GM23338 (cell line): ENCODE measurements at regions not wholly inside any gene's neighbourhood (a gene's known extent, or its start where the extent isn't known, plus 50 kb on each side); places are given as distances from the start of the nearest gene placed in this dataset.

ENCODE experiments used
- ATAC-seq: fragments of 200-7000 bp; cut with Tn5 transposase; 3 replicates; pipeline ENCODE4 v1.9.1; 2020
- DNase-seq: peaks from one replicate; pipeline ENCODE4 v3.0.0-alpha.2; 2015; ENCODE audit warnings: low spot score
- H2AFZ ChIP-seq: fragments of 200-600 bp; sonication (generic); 2 replicates; pipeline ENCODE4 v1.8.0; 2016; ENCODE audit warnings: antibody characterized with exemption, mild to moderate bottlenecking, moderate library complexity
- H3F3A ChIP-seq: fragments of 200-600 bp; sonication (generic); replicated peaks from 2 replicates; pipeline ENCODE4 v1.8.0; 2017; ENCODE audit warnings: antibody characterized with exemption, mixed run types, low read depth
- H3K27ac ChIP-seq: fragments of 200-600 bp; sonication (generic); 2 replicates; pipeline ENCODE4 v1.6.1; 2016; ENCODE audit warnings: low read depth
- H3K27me3 ChIP-seq: fragments of 200-600 bp; sonication (generic); 2 replicates; pipeline ENCODE4 v1.8.0; 2016; ENCODE audit warnings: mild to moderate bottlenecking, mixed run types, moderate library complexity; ENCODE audit not compliant: insufficient read depth
- H3K36me3 ChIP-seq: fragments of 200-600 bp; sonication (generic); 2 replicates; pipeline ENCODE4 v1.8.0; 2016; ENCODE audit warnings: mild to moderate bottlenecking; ENCODE audit not compliant: insufficient read depth
- H3K4me1 ChIP-seq: fragments of 200-600 bp; sonication (generic); 2 replicates; pipeline ENCODE4 v1.8.0; 2016; ENCODE audit warnings: mild to moderate bottlenecking, moderate library complexity; ENCODE audit not compliant: insufficient read depth
- H3K4me2 ChIP-seq: fragments of 200-600 bp; sonication (generic); 2 replicates; pipeline ENCODE4 v1.7.1; 2017; ENCODE audit warnings: mixed run types
- H3K4me3 ChIP-seq: fragments of 200-600 bp; sonication (generic); 2 replicates; pipeline ENCODE4 v1.6.1; 2016; ENCODE audit warnings: mixed run types
- H3K79me2 ChIP-seq: fragments of 200-600 bp; sonication (generic); replicated peaks from 2 replicates; pipeline ENCODE4 v1.8.0; 2017; ENCODE audit warnings: mild to moderate bottlenecking; ENCODE audit not compliant: insufficient read depth
- H3K9me2 ChIP-seq: fragments of 200-600 bp; sonication (generic); 2 replicates; pipeline ENCODE4 v1.8.0; 2017; ENCODE audit not compliant: insufficient read depth
- H4K20me1 ChIP-seq: fragments of 200-600 bp; sonication (generic); replicated peaks from 2 replicates; pipeline ENCODE4 v1.8.0; 2017; ENCODE audit warnings: mild to moderate bottlenecking; ENCODE audit not compliant: insufficient read depth
- H3K27ac Mint-ChIP-seq: 2 replicates; pipeline ENCODE4 v1.8.0; 2020; ENCODE audit warnings: inconsistent platforms, mild to moderate bottlenecking, moderate library complexity, mixed read lengths
- H3K27me3 Mint-ChIP-seq: 3 replicates; pipeline ENCODE4 v1.8.0; 2022; ENCODE audit warnings: low read depth, mild to moderate bottlenecking, moderate library complexity, mixed read lengths, inconsistent platforms; ENCODE audit not compliant: insufficient read depth, poor library complexity
- H3K36me3 Mint-ChIP-seq: 3 replicates; pipeline ENCODE4 v1.8.0; 2021; ENCODE audit warnings: low read depth, mild to moderate bottlenecking, inconsistent platforms, moderate library complexity, mixed read lengths
- H3K4me1 Mint-ChIP-seq: 3 replicates; pipeline ENCODE4 v1.8.0; 2020; ENCODE audit warnings: mild to moderate bottlenecking, inconsistent platforms, mixed read lengths
- H3K4me3 Mint-ChIP-seq: 3 replicates; pipeline ENCODE4 v1.8.0; 2021; ENCODE audit warnings: moderate library complexity, mild to moderate bottlenecking, inconsistent platforms, mixed read lengths
- H3K9me3 Mint-ChIP-seq: 3 replicates; pipeline ENCODE4 v1.8.0; 2020; ENCODE audit warnings: moderate library complexity, mild to moderate bottlenecking, inconsistent platforms, mixed read lengths
- CREB1 ChIP-seq: fragments of 250-450 bp; sonication (Bioruptor Pico); IDR thresholded peaks from 2 replicates; pipeline ENCODE4 v1.5.0; 2020; ENCODE audit warnings: low read depth, mild to moderate bottlenecking, moderate library complexity
- EZH2 ChIP-seq: fragments of 200-600 bp; sonication (generic); IDR thresholded peaks from one replicate; pipeline ENCODE4 v1.8.0; 2017; ENCODE audit warnings: antibody characterized with exemption, mild to moderate bottlenecking, low read depth; ENCODE audit not compliant: unreplicated experiment
- EZH2phosphoT487 ChIP-seq: fragments of 200-600 bp; sonication (generic); IDR thresholded peaks from one replicate; pipeline ENCODE4 v1.8.1; 2018; ENCODE audit warnings: antibody characterized with exemption; ENCODE audit not compliant: unreplicated experiment
- JUNB ChIP-seq: IDR thresholded peaks from one replicate; pipeline ENCODE4 v1.6.1; 2016; ENCODE audit warnings: antibody characterized with exemption; ENCODE audit not compliant: unreplicated experiment
- NANOG ChIP-seq: IDR thresholded peaks from 2 replicates; pipeline ENCODE4 v1.6.1; 2016; ENCODE audit warnings: antibody characterized with exemption, borderline replicate concordance
- POLR2AphosphoS5 ChIP-seq: IDR thresholded peaks from 2 replicates; pipeline ENCODE4 v1.6.1; 2016; ENCODE audit warnings: antibody characterized with exemption, low read depth
- STAT1 ChIP-seq: IDR thresholded peaks from one replicate; pipeline ENCODE4 v1.6.1; 2016; ENCODE audit warnings: antibody characterized with exemption; ENCODE audit not compliant: unreplicated experiment
- ZNF114 ChIP-seq: fragments of 250-450 bp; sonication (Bioruptor Pico); IDR thresholded peaks from 2 replicates; pipeline ENCODE4 v1.5.0; 2020; ENCODE audit warnings: mild to moderate bottlenecking, moderate library complexity
- TF ChIP-seq, protein P1 (sequence below): IDR thresholded peaks from 2 replicates; pipeline ENCODE4 v1.6.1; 2016; ENCODE audit warnings: antibody characterized with exemption
- TF ChIP-seq, protein P2 (sequence below), 2 experiments: fragments of 200-600 bp in 1 of 2; sonication (generic) in 1 of 2; conservative IDR thresholded peaks; 2 replicates each; pipeline versions ENCODE4 v1.5.1 to v1.6.1; 2016 to 2017; ENCODE audit warnings: antibody characterized with exemption in 2 of 2, low read depth in 2 of 2, mild to moderate bottlenecking in 2 of 2, moderate library complexity in 1 of 2
- TF ChIP-seq, protein P3 (sequence below): IDR thresholded peaks from one replicate; pipeline ENCODE4 v1.6.1; 2018; ENCODE audit warnings: antibody characterized with exemption; ENCODE audit not compliant: unreplicated experiment
- TF ChIP-seq, protein P4 (sequence below): fragments of 250-450 bp; sonication (Bioruptor Pico); IDR thresholded peaks from 2 replicates; pipeline ENCODE4 v1.5.0; 2020; ENCODE audit warnings: mild to moderate bottlenecking, moderate library complexity

DNA sequence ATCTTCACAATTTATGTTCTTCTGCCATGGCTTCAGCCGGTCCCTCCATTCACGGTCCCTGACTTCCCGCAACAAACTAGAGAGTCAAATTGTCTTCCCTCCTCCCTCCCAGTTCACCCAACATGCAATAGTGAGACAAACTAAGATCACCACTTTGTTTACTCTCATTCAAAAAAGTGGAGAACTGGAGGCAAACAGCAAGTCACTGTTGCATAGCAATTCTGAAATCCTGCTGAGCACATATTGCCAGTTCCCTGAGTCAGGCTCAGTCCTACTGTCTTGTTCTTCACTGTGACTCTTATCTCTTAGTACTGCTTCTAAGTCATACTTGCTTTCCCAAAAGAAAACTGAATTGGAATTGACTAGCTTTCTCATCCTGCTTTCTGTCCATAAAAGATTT, 287.2 kb upstream of the SASH1 start (continued):
- TF ChIP-seq ZNF114 (CRISPR knock-in tag), result no peak
- TF ChIP-seq CREB1 (CRISPR knock-in tag), result no peak
- no peak for TF ChIP-seq JUNB
- TF ChIP-seq, protein P1, sequence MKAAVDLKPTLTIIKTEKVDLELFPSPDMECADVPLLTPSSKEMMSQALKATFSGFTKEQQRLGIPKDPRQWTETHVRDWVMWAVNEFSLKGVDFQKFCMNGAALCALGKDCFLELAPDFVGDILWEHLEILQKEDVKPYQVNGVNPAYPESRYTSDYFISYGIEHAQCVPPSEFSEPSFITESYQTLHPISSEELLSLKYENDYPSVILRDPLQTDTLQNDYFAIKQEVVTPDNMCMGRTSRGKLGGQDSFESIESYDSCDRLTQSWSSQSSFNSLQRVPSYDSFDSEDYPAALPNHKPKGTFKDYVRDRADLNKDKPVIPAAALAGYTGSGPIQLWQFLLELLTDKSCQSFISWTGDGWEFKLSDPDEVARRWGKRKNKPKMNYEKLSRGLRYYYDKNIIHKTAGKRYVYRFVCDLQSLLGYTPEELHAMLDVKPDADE, result no peak

DNA sequence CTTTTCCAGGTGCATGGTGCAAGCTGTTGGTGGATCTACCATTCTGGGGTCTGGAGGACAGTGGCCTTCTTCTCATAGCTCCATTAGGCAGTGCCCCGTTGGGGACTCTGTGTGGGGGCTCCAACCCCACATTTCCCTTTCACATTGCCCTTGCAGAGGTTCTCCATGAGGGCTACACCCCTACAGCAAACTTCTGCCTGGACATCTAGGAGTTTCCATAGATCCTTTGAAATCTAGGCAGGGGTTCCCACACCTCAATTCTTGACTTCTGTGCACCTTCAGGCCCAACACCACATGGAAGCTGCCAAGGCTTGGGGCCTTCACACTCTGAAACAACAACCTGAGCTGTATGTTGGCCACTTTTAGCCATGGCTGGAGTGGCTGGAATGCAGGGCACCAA, 282.8 kb upstream of the SASH1 start:
- H3F3A ChIP-seq, result no peaks in the 10 kb centered on the region
- H4K20me1 ChIP-seq, result no peaks in the 10 kb centered on the region
- ATAC-seq (no peak), DNase-seq (no peak)
- 0 out of 2 replicates have a peak, but pooled peaks cover 6% of the 10 kb centered on the region for H3K36me3 ChIP-seq
- no peak overlapping the region for H3K27ac Mint-ChIP-seq
- H3K4me1 Mint-ChIP-seq, result no peaks in the 10 kb centered on the region
- no peak overlapping the region for H3K4me2 ChIP-seq
- H3K9me2 ChIP-seq, result peaks cover 3% of the 10 kb centered on the region; the same call in 1 of the 2 replicates
- H2AFZ ChIP-seq, result no peak overlapping the region
- H3K4me3 ChIP-seq, result no peak overlapping the region
- H3K27me3 Mint-ChIP-seq, result peaks cover 7% of the 10 kb centered on the region
- no peaks in the 10 kb centered on the region for H3K4me1 ChIP-seq
- peaks cover 57% of the 10 kb centered on the region for H3K9me3 Mint-ChIP-seq
- H3K27me3 ChIP-seq, result no peaks in the 10 kb centered on the region
- no peaks in the 10 kb centered on the region for H3K79me2 ChIP-seq
- H3K4me3 Mint-ChIP-seq, result no peak overlapping the region
- no peak overlapping the region for H3K27ac ChIP-seq
- peaks cover 15% of the 10 kb centered on the region for H3K36me3 Mint-ChIP-seq
- TF ChIP-seq NANOG (no peak), STAT1 (no peak), ZNF114 (CRISPR knock-in tag) (no peak), CREB1 (CRISPR knock-in tag) (no peak), EZH2 (no peak), EZH2phosphoT487 (no peak), POLR2AphosphoS5 (no peak)
- TF ChIP-seq, protein P2, sequence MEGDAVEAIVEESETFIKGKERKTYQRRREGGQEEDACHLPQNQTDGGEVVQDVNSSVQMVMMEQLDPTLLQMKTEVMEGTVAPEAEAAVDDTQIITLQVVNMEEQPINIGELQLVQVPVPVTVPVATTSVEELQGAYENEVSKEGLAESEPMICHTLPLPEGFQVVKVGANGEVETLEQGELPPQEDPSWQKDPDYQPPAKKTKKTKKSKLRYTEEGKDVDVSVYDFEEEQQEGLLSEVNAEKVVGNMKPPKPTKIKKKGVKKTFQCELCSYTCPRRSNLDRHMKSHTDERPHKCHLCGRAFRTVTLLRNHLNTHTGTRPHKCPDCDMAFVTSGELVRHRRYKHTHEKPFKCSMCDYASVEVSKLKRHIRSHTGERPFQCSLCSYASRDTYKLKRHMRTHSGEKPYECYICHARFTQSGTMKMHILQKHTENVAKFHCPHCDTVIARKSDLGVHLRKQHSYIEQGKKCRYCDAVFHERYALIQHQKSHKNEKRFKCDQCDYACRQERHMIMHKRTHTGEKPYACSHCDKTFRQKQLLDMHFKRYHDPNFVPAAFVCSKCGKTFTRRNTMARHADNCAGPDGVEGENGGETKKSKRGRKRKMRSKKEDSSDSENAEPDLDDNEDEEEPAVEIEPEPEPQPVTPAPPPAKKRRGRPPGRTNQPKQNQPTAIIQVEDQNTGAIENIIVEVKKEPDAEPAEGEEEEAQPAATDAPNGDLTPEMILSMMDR (conservative IDR thresholded peaks at IDR 0.05; ENCODE audit: low read depth in 2 of 2), result no peak
- TF ChIP-seq, protein P3, sequence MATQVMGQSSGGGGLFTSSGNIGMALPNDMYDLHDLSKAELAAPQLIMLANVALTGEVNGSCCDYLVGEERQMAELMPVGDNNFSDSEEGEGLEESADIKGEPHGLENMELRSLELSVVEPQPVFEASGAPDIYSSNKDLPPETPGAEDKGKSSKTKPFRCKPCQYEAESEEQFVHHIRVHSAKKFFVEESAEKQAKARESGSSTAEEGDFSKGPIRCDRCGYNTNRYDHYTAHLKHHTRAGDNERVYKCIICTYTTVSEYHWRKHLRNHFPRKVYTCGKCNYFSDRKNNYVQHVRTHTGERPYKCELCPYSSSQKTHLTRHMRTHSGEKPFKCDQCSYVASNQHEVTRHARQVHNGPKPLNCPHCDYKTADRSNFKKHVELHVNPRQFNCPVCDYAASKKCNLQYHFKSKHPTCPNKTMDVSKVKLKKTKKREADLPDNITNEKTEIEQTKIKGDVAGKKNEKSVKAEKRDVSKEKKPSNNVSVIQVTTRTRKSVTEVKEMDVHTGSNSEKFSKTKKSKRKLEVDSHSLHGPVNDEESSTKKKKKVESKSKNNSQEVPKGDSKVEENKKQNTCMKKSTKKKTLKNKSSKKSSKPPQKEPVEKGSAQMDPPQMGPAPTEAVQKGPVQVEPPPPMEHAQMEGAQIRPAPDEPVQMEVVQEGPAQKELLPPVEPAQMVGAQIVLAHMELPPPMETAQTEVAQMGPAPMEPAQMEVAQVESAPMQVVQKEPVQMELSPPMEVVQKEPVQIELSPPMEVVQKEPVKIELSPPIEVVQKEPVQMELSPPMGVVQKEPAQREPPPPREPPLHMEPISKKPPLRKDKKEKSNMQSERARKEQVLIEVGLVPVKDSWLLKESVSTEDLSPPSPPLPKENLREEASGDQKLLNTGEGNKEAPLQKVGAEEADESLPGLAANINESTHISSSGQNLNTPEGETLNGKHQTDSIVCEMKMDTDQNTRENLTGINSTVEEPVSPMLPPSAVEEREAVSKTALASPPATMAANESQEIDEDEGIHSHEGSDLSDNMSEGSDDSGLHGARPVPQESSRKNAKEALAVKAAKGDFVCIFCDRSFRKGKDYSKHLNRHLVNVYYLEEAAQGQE, result no peak
- TF ChIP-seq, protein P1, result no peak
- TF ChIP-seq, protein P4, sequence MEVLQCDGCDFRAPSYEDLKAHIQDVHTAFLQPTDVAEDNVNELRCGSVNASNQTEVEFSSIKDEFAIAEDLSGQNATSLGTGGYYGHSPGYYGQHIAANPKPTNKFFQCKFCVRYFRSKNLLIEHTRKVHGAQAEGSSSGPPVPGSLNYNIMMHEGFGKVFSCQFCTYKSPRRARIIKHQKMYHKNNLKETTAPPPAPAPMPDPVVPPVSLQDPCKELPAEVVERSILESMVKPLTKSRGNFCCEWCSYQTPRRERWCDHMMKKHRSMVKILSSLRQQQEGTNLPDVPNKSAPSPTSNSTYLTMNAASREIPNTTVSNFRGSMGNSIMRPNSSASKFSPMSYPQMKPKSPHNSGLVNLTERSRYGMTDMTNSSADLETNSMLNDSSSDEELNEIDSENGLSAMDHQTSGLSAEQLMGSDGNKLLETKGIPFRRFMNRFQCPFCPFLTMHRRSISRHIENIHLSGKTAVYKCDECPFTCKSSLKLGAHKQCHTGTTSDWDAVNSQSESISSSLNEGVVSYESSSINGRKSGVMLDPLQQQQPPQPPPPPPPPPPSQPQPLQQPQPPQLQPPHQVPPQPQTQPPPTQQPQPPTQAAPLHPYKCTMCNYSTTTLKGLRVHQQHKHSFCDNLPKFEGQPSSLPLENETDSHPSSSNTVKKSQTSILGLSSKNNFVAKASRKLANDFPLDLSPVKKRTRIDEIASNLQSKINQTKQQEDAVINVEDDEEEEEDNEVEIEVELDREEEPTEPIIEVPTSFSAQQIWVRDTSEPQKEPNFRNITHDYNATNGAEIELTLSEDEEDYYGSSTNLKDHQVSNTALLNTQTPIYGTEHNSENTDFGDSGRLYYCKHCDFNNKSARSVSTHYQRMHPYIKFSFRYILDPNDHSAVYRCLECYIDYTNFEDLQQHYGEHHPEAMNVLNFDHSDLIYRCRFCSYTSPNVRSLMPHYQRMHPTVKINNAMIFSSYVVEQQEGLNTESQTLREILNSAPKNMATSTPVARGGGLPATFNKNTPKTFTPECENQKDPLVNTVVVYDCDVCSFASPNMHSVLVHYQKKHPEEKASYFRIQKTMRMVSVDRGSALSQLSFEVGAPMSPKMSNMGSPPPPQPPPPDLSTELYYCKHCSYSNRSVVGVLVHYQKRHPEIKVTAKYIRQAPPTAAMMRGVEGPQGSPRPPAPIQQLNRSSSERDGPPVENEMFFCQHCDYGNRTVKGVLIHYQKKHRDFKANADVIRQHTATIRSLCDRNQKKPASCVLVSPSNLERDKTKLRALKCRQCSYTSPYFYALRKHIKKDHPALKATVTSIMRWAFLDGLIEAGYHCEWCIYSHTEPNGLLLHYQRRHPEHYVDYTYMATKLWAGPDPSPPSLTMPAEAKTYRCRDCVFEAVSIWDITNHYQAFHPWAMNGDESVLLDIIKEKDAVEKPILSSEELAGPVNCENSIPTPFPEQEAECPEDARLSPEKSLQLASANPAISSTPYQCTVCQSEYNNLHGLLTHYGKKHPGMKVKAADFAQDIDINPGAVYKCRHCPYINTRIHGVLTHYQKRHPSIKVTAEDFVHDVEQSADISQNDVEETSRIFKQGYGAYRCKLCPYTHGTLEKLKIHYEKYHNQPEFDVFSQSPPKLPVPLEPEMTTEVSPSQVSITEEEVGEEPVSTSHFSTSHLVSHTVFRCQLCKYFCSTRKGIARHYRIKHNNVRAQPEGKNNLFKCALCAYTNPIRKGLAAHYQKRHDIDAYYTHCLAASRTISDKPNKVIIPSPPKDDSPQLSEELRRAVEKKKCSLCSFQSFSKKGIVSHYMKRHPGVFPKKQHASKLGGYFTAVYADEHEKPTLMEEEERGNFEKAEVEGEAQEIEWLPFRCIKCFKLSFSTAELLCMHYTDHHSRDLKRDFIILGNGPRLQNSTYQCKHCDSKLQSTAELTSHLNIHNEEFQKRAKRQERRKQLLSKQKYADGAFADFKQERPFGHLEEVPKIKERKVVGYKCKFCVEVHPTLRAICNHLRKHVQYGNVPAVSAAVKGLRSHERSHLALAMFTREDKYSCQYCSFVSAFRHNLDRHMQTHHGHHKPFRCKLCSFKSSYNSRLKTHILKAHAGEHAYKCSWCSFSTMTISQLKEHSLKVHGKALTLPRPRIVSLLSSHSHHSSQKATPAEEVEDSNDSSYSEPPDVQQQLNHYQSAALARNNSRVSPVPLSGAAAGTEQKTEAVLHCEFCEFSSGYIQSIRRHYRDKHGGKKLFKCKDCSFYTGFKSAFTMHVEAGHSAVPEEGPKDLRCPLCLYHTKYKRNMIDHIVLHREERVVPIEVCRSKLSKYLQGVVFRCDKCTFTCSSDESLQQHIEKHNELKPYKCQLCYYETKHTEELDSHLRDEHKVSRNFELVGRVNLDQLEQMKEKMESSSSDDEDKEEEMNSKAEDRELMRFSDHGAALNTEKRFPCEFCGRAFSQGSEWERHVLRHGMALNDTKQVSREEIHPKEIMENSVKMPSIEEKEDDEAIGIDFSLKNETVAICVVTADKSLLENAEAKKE (CRISPR knock-in tag), result no peak
